OCI-LY3 (cell line): ENCODE measurements at regions not wholly inside any gene's neighbourhood (a gene's known extent, or its start where the extent isn't known, plus 50 kb on each side); places are given as distances from the start of the nearest gene placed in this dataset.

Experiments used
- H2AFZ ChIP-seq: fragments of 200-600, 300-600 bp; shearing (Covaris generic); 2 replicates; pipeline ENCODE4 v1.6.0; 2014; ENCODE audit warnings: antibody characterized with exemption, low read depth, low read length
- H3K27ac ChIP-seq: fragments of 200-600, 300-600 bp; sonication (generic); 2 replicates; pipeline ENCODE4 v1.5.1; 2014; ENCODE audit warnings: mild to moderate bottlenecking, low read length, moderate library complexity, mixed read lengths
- H3K27me3 ChIP-seq: fragments of 200-600, 300-600 bp; sonication (generic); 2 replicates; pipeline ENCODE4 v1.6.1; 2014; ENCODE audit warnings: low read depth, low read length, mixed read lengths
- H3K36me3 ChIP-seq: fragments of 200-600, 300-600 bp; sonication (generic); replicated peaks from 2 replicates; pipeline ENCODE3; 2014; ENCODE audit warnings: low read depth, low read length, mixed read lengths
- H3K4me1 ChIP-seq: fragments of 300-600, 200-600 bp; sonication (generic); 2 replicates; pipeline ENCODE4 v1.6.1; 2014; ENCODE audit warnings: low read length, mixed read lengths
- H3K4me2 ChIP-seq: fragments of 200-600, 300-600 bp; sonication (generic); 2 replicates; pipeline ENCODE4 v1.6.1; 2014; ENCODE audit warnings: low read length, mixed read lengths
- H3K4me3 ChIP-seq: fragments of 300-600, 200-600 bp; sonication (generic); 2 replicates; pipeline ENCODE4 v1.5.1; 2014; ENCODE audit warnings: antibody characterized with exemption, mild to moderate bottlenecking, low read length, moderate library complexity
- H3K79me2 ChIP-seq: fragments of 300-600, 200-600 bp; shearing (Covaris generic); 2 replicates; pipeline ENCODE4 v1.6.1; 2014; ENCODE audit warnings: mild to moderate bottlenecking, low read length, mixed read lengths
- H3K9ac ChIP-seq: fragments of 300-600, 200-600 bp; shearing (Covaris generic); 2 replicates; pipeline ENCODE4 v1.6.0; 2014; ENCODE audit warnings: mild to moderate bottlenecking, low read length, moderate library complexity
- H3K9me3 ChIP-seq: fragments of 200-600, 300-600 bp; shearing (Covaris generic); 2 replicates; pipeline ENCODE4 v1.6.1; 2014; ENCODE audit warnings: low read length, mixed read lengths; ENCODE audit not compliant: insufficient read depth
- H4K20me1 ChIP-seq: fragments of 200-600, 300-600 bp; sonication (generic); 2 replicates; pipeline ENCODE4 v1.6.1; 2016; ENCODE audit warnings: low read length, mixed read lengths; ENCODE audit not compliant: insufficient read depth
- EZH2phosphoT487 ChIP-seq: fragments of 200-600 bp; shearing (Covaris generic); IDR thresholded peaks from 2 replicates; pipeline ENCODE4 v1.6.1; 2018; ENCODE audit warnings: antibody characterized with exemption, mixed run types, low read depth
- TF ChIP-seq, protein P1 (sequence below): fragments of 200-600, 300-600 bp; sonication (generic); IDR thresholded peaks from 2 replicates; pipeline ENCODE4 v1.5.1; 2014; ENCODE audit warnings: antibody characterized with exemption, low read length, low read depth

GRCh38 chrX:45722471-45722870 is 521.8 kb upstream of the DIPK2B start:
- Histone ChIP-seq H3K4me2 (no peak overlapping the region), H3K79me2 (no peaks in the 10 kb centered on the region), H3K27ac (no peak overlapping the region), H2AFZ (no peak overlapping the region), H3K9me3 (no peaks in the 10 kb centered on the region), H3K4me3 (no peak overlapping the region), H3K36me3 (no peaks in the 10 kb centered on the region), H3K27me3 (no peaks in the 10 kb centered on the region), H3K4me1 (no peaks in the 10 kb centered on the region), H4K20me1 (no peaks in the 10 kb centered on the region), H3K9ac (no peak overlapping the region)
- TF ChIP-seq EZH2phosphoT487 = no peak
- TF ChIP-seq, protein P1, sequence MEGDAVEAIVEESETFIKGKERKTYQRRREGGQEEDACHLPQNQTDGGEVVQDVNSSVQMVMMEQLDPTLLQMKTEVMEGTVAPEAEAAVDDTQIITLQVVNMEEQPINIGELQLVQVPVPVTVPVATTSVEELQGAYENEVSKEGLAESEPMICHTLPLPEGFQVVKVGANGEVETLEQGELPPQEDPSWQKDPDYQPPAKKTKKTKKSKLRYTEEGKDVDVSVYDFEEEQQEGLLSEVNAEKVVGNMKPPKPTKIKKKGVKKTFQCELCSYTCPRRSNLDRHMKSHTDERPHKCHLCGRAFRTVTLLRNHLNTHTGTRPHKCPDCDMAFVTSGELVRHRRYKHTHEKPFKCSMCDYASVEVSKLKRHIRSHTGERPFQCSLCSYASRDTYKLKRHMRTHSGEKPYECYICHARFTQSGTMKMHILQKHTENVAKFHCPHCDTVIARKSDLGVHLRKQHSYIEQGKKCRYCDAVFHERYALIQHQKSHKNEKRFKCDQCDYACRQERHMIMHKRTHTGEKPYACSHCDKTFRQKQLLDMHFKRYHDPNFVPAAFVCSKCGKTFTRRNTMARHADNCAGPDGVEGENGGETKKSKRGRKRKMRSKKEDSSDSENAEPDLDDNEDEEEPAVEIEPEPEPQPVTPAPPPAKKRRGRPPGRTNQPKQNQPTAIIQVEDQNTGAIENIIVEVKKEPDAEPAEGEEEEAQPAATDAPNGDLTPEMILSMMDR = no peak

DNA sequence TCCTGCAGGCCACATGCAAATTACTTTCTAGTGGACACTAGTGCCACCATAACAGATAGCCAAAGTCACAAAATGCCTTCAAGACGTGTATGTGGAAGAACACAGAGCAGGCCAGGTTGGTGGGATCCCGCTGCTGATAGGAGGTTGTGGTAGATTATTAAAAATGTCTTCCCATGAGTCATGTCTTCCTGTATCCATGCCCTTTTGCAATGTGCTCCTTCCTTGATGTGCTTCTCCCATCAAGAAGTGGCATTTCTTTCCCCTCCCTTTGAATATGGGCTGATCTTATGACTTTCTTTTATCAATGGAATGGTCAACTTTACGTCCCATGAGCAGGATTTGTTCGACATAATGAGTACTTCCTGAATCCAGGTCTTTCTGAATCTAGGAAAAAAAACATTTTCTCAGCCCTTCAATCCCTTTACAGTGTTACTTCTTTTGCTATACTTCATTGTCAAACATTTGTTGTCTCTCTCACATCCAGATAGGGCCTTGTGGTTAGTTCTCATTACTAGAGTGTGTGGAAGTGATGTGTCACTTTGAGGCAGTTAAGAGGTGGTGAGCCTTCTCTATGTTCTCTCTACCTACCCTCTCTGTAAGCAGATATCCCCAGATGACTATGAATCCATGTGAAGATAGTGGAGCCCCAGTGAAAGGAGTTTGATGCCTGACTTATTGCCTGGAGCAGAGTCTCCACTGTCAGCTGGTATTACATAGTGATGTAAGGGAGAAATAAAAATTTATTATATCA is 519.2 kb upstream of the DIPK2B start:
- Histone ChIP-seq H3K9ac (no peak overlapping the region), H3K4me2 (no peak overlapping the region)

GRCh38 chrX:45718676-45719075 is 518.0 kb upstream of the DIPK2B start:
- no peaks in the 10 kb centered on the region for H3K36me3 ChIP-seq
- H3K79me2 ChIP-seq = no peaks in the 10 kb centered on the region
- H2AFZ ChIP-seq = no peak overlapping the region
- no peak overlapping the region for H3K4me2 ChIP-seq
- no peak overlapping the region for H3K27ac ChIP-seq
- H3K4me3 ChIP-seq = no peak overlapping the region
- H3K9ac ChIP-seq = no peak overlapping the region
- H3K27me3 ChIP-seq = peaks cover 5% of the 10 kb centered on the region; the same call in 1 of the 2 replicates
- H3K4me1 ChIP-seq = peaks cover 26% of the 10 kb centered on the region
- TF ChIP-seq, protein P1 = no peak
- TF ChIP-seq EZH2phosphoT487 = no peak
- no peaks in the 10 kb centered on the region for H4K20me1 ChIP-seq
- no peaks in the 10 kb centered on the region for H3K9me3 ChIP-seq

More for the DNA sequence above, 519.2 kb upstream of the DIPK2B start:
- H3K9me3 ChIP-seq = no peaks in the 10 kb centered on the region
- peaks cover 15% of the 10 kb centered on the region for H3K4me1 ChIP-seq
- H2AFZ ChIP-seq = no peak overlapping the region
- no peak overlapping the region for H3K27ac ChIP-seq
- no peaks in the 10 kb centered on the region for H4K20me1 ChIP-seq
- H3K36me3 ChIP-seq = no peaks in the 10 kb centered on the region
- H3K79me2 ChIP-seq = no peaks in the 10 kb centered on the region
- H3K4me3 ChIP-seq = no peak overlapping the region
- H3K27me3 ChIP-seq = no peaks in the 10 kb centered on the region
- TF ChIP-seq, protein P1 = no peak
- no peak for TF ChIP-seq EZH2phosphoT487

DNA sequence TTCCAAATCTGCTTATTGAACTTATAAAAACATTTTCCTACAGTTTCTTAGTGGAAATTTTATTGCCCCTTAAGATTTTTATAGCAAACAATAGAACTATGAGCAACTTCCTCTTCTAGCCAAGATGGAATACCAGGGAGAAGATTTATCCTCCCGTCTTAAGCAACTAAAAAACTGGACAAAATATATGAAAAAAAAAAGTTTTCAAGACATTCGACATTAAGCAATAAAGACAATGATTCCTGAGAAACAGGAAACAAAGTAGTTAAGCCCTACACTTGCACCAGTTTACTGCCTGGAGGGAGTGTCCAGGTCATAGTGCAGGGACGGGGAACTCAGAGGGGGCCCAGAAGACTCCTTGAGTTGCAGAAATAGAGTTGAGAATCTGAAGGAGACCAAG is 516.1 kb upstream of the DIPK2B start:
- H3K27me3 ChIP-seq = peaks cover 13% of the 10 kb centered on the region
- TF ChIP-seq EZH2phosphoT487 = no peak
- TF ChIP-seq, protein P1 = no peak
- H3K36me3 ChIP-seq = no peaks in the 10 kb centered on the region
- H3K79me2 ChIP-seq = no peaks in the 10 kb centered on the region
- H3K27ac ChIP-seq = no peak overlapping the region
- no peak overlapping the region for H3K4me3 ChIP-seq
- no peak overlapping the region for H3K4me2 ChIP-seq
- H4K20me1 ChIP-seq = no peaks in the 10 kb centered on the region
- H3K4me1 ChIP-seq = peaks cover 34% of the 10 kb centered on the region
- no peak overlapping the region for H2AFZ ChIP-seq
- no peaks in the 10 kb centered on the region for H3K9me3 ChIP-seq
- H3K9ac ChIP-seq = no peak overlapping the region
